HEK293 (cell line): ENCODE measurements at regions not wholly inside any gene's neighbourhood (a gene's known extent, or its start where the extent isn't known, plus 50 kb on each side); places are given as distances from the start of the nearest gene placed in this dataset.

Source experiments
- CTCF ChIA-PET: fragments of 350-600 bp; formaldehyde crosslinking; extraction: SDS; loops from one replicate; lab custom pipeline; 2021; ENCODE audit warnings: antibody characterized with exemption; lab: Yijun Ruan, JAX
- POLR2A ChIA-PET: fragments of 300-600 bp; formaldehyde crosslinking; extraction: SDS; loops from one replicate; lab custom pipeline; 2020; ENCODE audit warnings: antibody characterized with exemption, inconsistent platforms; lab: Yijun Ruan, JAX
- H3K27ac ChIP-seq: fragments of 200-500 bp; sonication (Bioruptor generic); 2 replicates; pipeline ENCODE4 v1.5.1; 2014; ENCODE audit warnings: low read depth, low read length, control low read depth, inconsistent platforms; ENCODE audit errors: extremely low read depth
- H3K36me3 ChIP-seq, 2 experiments: fragments of 200-500 bp in 1 of 2; sonication (Bioruptor generic) in 1 of 2; 1 replicate in 1 of 2; 2 replicates in 1 of 2; pipeline ENCODE4 v1.5.1; 2014 to 2017; ENCODE audit warnings: inconsistent platforms in 2 of 2, low read length in 2 of 2; ENCODE audit not compliant: control insufficient read depth in 2 of 2, insufficient read depth in 1 of 2
- H3K4me1 ChIP-seq: fragments of 200-500 bp; sonication (Bioruptor generic); 2 replicates; pipeline ENCODE4 v1.5.1; 2014; ENCODE audit warnings: mild to moderate bottlenecking, low read length, inconsistent platforms; ENCODE audit not compliant: control insufficient read depth, insufficient read depth
- H3K4me3 ChIP-seq: 2 replicates; pipeline ENCODE4 v1.5.1; 2011; ENCODE audit warnings: low read depth, mild to moderate bottlenecking, control low read depth, low read length, moderate library complexity
- H3K9me3 ChIP-seq: fragments of 200-500 bp; sonication (Bioruptor generic); 2 replicates; pipeline ENCODE4 v1.5.1; 2014; ENCODE audit warnings: low read depth, low read length, inconsistent platforms; ENCODE audit not compliant: control insufficient read depth, insufficient read depth
- EGR2 ChIP-seq: fragments of 450-650 bp; formaldehyde crosslinking; IDR thresholded peaks from 2 replicates; pipeline ENCODE4 v1.5.1; 2016; ENCODE audit warnings: low read depth, missing biosample characterization, missing genetic modification characterization
- KLF1 ChIP-seq: fragments of 450-650 bp; formaldehyde crosslinking; IDR thresholded peaks from 2 replicates; pipeline ENCODE4 v1.5.1; 2016; ENCODE audit warnings: missing biosample characterization, missing genetic modification characterization
- KLF10 ChIP-seq: fragments of 450-650 bp; IDR thresholded peaks from 2 replicates; pipeline ENCODE4 v1.5.1; 2018; ENCODE audit warnings: missing biosample characterization, mild to moderate bottlenecking, missing genetic modification characterization
- OSR2 ChIP-seq: fragments of 450-650 bp; formaldehyde crosslinking; IDR thresholded peaks from 2 replicates; pipeline ENCODE4 v1.5.1; 2016; ENCODE audit warnings: missing biosample characterization, missing genetic modification characterization
- OVOL3 ChIP-seq: fragments of 450-650 bp; formaldehyde crosslinking; IDR thresholded peaks from 2 replicates; pipeline ENCODE4 v1.5.1; 2016; ENCODE audit warnings: missing biosample characterization, missing genetic modification characterization
- PATZ1 ChIP-seq: fragments of 450-650 bp; formaldehyde crosslinking; IDR thresholded peaks from 2 replicates; pipeline ENCODE4 v1.5.1; 2016; ENCODE audit warnings: missing biosample characterization, missing genetic modification characterization
- PRDM1 ChIP-seq: fragments of 450-650 bp; formaldehyde crosslinking; IDR thresholded peaks from 2 replicates; pipeline ENCODE4; 2016; ENCODE audit warnings: missing biosample characterization, missing genetic modification characterization
- WT1 ChIP-seq: fragments of 450-650 bp; formaldehyde crosslinking; IDR thresholded peaks from 2 replicates; pipeline ENCODE4 v1.5.1; 2016; ENCODE audit warnings: missing biosample characterization, missing genetic modification characterization
- ZBTB17 ChIP-seq: fragments of 450-650 bp; formaldehyde crosslinking; IDR thresholded peaks from 2 replicates; pipeline ENCODE4 v1.5.1; 2016; ENCODE audit warnings: missing biosample characterization, missing genetic modification characterization
- ZBTB8A ChIP-seq: fragments of 450-650 bp; formaldehyde crosslinking; IDR thresholded peaks from 2 replicates; pipeline ENCODE4 v1.5.1; 2016; ENCODE audit warnings: missing biosample characterization, missing genetic modification characterization
- ZFP41 ChIP-seq: fragments of 450-650 bp; formaldehyde crosslinking; IDR thresholded peaks from 2 replicates; pipeline ENCODE4 v1.5.1; 2016; ENCODE audit warnings: missing biosample characterization, missing genetic modification characterization, borderline replicate concordance
- ZNF184 ChIP-seq: fragments of 450-650 bp; IDR thresholded peaks from 2 replicates; pipeline ENCODE4 v1.5.1; 2018; ENCODE audit warnings: missing biosample characterization, mild to moderate bottlenecking, missing genetic modification characterization
- ZNF2 ChIP-seq: fragments of 450-650 bp; formaldehyde crosslinking; IDR thresholded peaks from 2 replicates; pipeline ENCODE4 v1.5.1; 2016; ENCODE audit warnings: missing biosample characterization, missing genetic modification characterization
- ZNF311 ChIP-seq: fragments of 450-650 bp; formaldehyde crosslinking; IDR thresholded peaks from 2 replicates; pipeline ENCODE4 v1.5.1; 2017; ENCODE audit warnings: missing biosample characterization, missing genetic modification characterization, borderline replicate concordance
- ZNF341 ChIP-seq: fragments of 450-650 bp; formaldehyde crosslinking; IDR thresholded peaks from 2 replicates; pipeline ENCODE4; 2016; ENCODE audit warnings: low read depth, missing biosample characterization, missing genetic modification characterization
- ZNF449 ChIP-seq: fragments of 450-650 bp; formaldehyde crosslinking; IDR thresholded peaks from 2 replicates; pipeline ENCODE4 v1.5.1; 2017; ENCODE audit warnings: missing biosample characterization, mild to moderate bottlenecking, missing genetic modification characterization, moderate library complexity
- ZNF610 ChIP-seq: fragments of 450-650 bp; formaldehyde crosslinking; IDR thresholded peaks from 2 replicates; pipeline ENCODE4 v1.5.1; 2016; ENCODE audit warnings: missing biosample characterization, missing genetic modification characterization, borderline replicate concordance
- ZNF670 ChIP-seq: fragments of 450-650 bp; formaldehyde crosslinking; IDR thresholded peaks from 2 replicates; pipeline ENCODE4 v1.5.1; 2016; ENCODE audit warnings: missing biosample characterization, missing genetic modification characterization, low read depth
- ZNF692 ChIP-seq: fragments of 450-650 bp; formaldehyde crosslinking; IDR thresholded peaks from 2 replicates; pipeline ENCODE4 v1.5.1; 2016; ENCODE audit warnings: missing biosample characterization, missing genetic modification characterization
- ZNF704 ChIP-seq: fragments of 450-650 bp; formaldehyde crosslinking; IDR thresholded peaks from 2 replicates; pipeline ENCODE4 v1.5.1; 2016; ENCODE audit warnings: missing biosample characterization, missing genetic modification characterization

GRCh38 chr15:69591905-69592508, 139.4 kb downstream of the RPLP1 start (continued):
- TF ChIP-seq PATZ1 (tag by site-specific recombination) (peak; percentile 33; the same call in 1 of the 2 replicates), ZBTB17 (tag by site-specific recombination) (no peak), KLF10 (tag by site-specific recombination) (peak; percentile 51; the same call in 1 of the 2 replicates), ZBTB8A (tag by site-specific recombination) (no peak), PRDM1 (0 out of 2 replicates have a peak, but pooled peaks have one; percentile 15), OSR2 (tag by site-specific recombination) (peak; percentile 90), OVOL3 (tag by site-specific recombination) (0 out of 2 replicates have a peak, but pooled peaks have one; percentile 13), ZNF670 (tag by site-specific recombination) (no peak), ZNF692 (tag by site-specific recombination) (no peak), ZFP41 (tag by site-specific recombination) (no peak), ZNF610 (tag by site-specific recombination) (no peak), WT1 (tag by site-specific recombination) (peak; percentile 83), ZNF704 (no peak), ZNF449 (tag by site-specific recombination) (peak; percentile 79; the same call in 1 of the 2 replicates), ZNF2 (tag by site-specific recombination) (peak; percentile 20; the same call in 1 of the 2 replicates), KLF1 (tag by site-specific recombination) (no peak), ZNF184 (tag by site-specific recombination) (peak; percentile 88)

- POLR2A ChIA-PET: no interaction called here
- TF ChIP-seq ZNF341 (tag by site-specific recombination) (peak; percentile 60), EGR2 (tag by site-specific recombination) (no peak), ZNF311 (no peak)
- TF ChIP-seq, all 188 proteins: peak for 1
- Histone ChIP-seq H3K9me3 (no peaks in the 10 kb centered on the region), H3K4me1 (peaks cover 38% of the 10 kb centered on the region), H3K27ac (peak overlapping the region; percentile 95; the same call in 1 of the 2 replicates), H3K4me3 (no peak overlapping the region), H3K36me3 (no peaks in the 10 kb centered on the region)
- CTCF ChIA-PET: no interaction called here
Observed at GRCh38 chr15:69592954-69593353, 140.3 kb downstream of the RPLP1 start.
